Endothelial cell of umbilical vein (primary cell): ENCODE measurements at regions not wholly inside any gene's neighbourhood (a gene's known extent, or its start where the extent isn't known, plus 50 kb on each side); places are given as distances from the start of the nearest gene placed in this dataset.
"Not testable (repeated sequence)": the region's sequence is repeated elsewhere in the genome, so short reads cannot be mapped to it uniquely, and the experiment has no call there.

Experiments used
- BruUV-seq: library from RNA; stranded (reverse); fragments of 400-500 nt; replicated peaks from 2 replicates; lab custom pipeline; 2021; lab: Mats Ljungman, UMichigan
- CTCF ChIA-PET: fragments of 300-600, 350-600 bp; sonication (Branson Sonifier 250); formaldehyde crosslinking; loops from one replicate; lab custom pipeline; 2021; ENCODE audit warnings: antibody characterized with exemption, inconsistent platforms; lab: Charles Lee
- POLR2A ChIA-PET: fragments of 300-600, 350-600 bp; sonication (Branson Sonifier 250); formaldehyde crosslinking; loops from one replicate; lab custom pipeline; 2021; ENCODE audit warnings: antibody characterized with exemption, inconsistent platforms; lab: Charles Lee
- DNase-seq: peaks from one replicate; pipeline ENCODE4 v3.0.0-alpha.2; 2011; ENCODE audit warnings: low read depth, low spot score
- FAIRE-seq: peaks from 2 replicates; lab custom pipeline; 2011; peaks lifted over from hg19 to GRCh38; lab: Jason Lieb, UNC
- H2AFZ ChIP-seq: 2 replicates; pipeline ENCODE4 v1.6.0; 2012; ENCODE audit warnings: low read depth, low read length, control low read depth, inconsistent platforms
- H3K27ac ChIP-seq: 2 replicates; pipeline ENCODE4 v1.5.1; 2011; ENCODE audit warnings: low read depth, mild to moderate bottlenecking, control low read depth, low read length, moderate library complexity; ENCODE audit not compliant: insufficient read depth
- H3K27me3 ChIP-seq, 2 experiments: 2 replicates each; pipeline versions ENCODE4 v1.6.0 to v1.6.1; 2011; ENCODE audit warnings: low read length in 2 of 2, mixed read lengths in 1 of 2; ENCODE audit not compliant: control insufficient read depth in 2 of 2, insufficient read depth in 2 of 2
- H3K36me3 ChIP-seq, 2 experiments: 2 replicates in 1 of 2; 3 replicates in 1 of 2; pipeline ENCODE4 v1.5.1; 2011; ENCODE audit warnings: low read length in 2 of 2, mild to moderate bottlenecking in 1 of 2, moderate library complexity in 1 of 2; ENCODE audit not compliant: control insufficient read depth in 2 of 2, insufficient read depth in 2 of 2; ENCODE audit errors: extremely low read depth in 1 of 2
- H3K4me1 ChIP-seq: 3 replicates; pipeline ENCODE4 v1.5.1; 2011; ENCODE audit warnings: mild to moderate bottlenecking, low read length; ENCODE audit not compliant: control insufficient read depth, insufficient read depth; ENCODE audit errors: extremely low read depth
- H3K4me2 ChIP-seq: 2 replicates; pipeline ENCODE4 v1.6.1; 2011; ENCODE audit warnings: low read length, control low read depth, mixed read lengths; ENCODE audit not compliant: insufficient read depth
- H3K4me3 ChIP-seq, 3 experiments: fragments of 200-600 bp in 1 of 3; sonication (generic), shearing (Covaris generic) in 1 of 3; replicated peaks in 1 of 3; 2 replicates each; pipeline ENCODE4 v1.5.1; 2011 to 2016; ENCODE audit warnings: control low read depth in 3 of 3, low read length in 3 of 3, mild to moderate bottlenecking in 2 of 3, inconsistent platforms in 1 of 3, low read depth in 1 of 3, moderate library complexity in 1 of 3; ENCODE audit not compliant: insufficient read depth in 1 of 3
- H3K79me2 ChIP-seq: 2 replicates; pipeline ENCODE4 v1.6.0; 2012; ENCODE audit warnings: low read length, inconsistent platforms; ENCODE audit not compliant: control insufficient read depth, insufficient read depth
- H3K9ac ChIP-seq: replicated peaks from 2 replicates; pipeline ENCODE3; 2011; ENCODE audit warnings: low read length, control low read depth; ENCODE audit not compliant: insufficient read depth; ENCODE audit errors: extremely low read depth
- H3K9me1 ChIP-seq: replicated peaks from 3 replicates; pipeline ENCODE4 v1.6.0; 2011; ENCODE audit warnings: mild to moderate bottlenecking, low read length; ENCODE audit not compliant: control insufficient read depth, insufficient read depth; ENCODE audit errors: extremely low read depth
- H3K9me3 ChIP-seq: replicated peaks from 2 replicates; pipeline ENCODE4 v1.5.1; 2012; ENCODE audit warnings: low read length, inconsistent platforms; ENCODE audit not compliant: control insufficient read depth, insufficient read depth
- H4K20me1 ChIP-seq: replicated peaks from 2 replicates; pipeline ENCODE3; 2011; ENCODE audit warnings: mild to moderate bottlenecking, low read length; ENCODE audit not compliant: control insufficient read depth, insufficient read depth; ENCODE audit errors: extremely low read depth
- FOS ChIP-seq: IDR thresholded peaks from 2 replicates; pipeline ENCODE4 v1.6.1; 2011; ENCODE audit warnings: mild to moderate bottlenecking, low read length, moderate library complexity, borderline replicate concordance; ENCODE audit not compliant: insufficient read depth
- JUN ChIP-seq: IDR thresholded peaks from 2 replicates; pipeline ENCODE4 v1.6.1; 2011; ENCODE audit warnings: borderline replicate concordance, low read depth; ENCODE audit not compliant: insufficient read length, insufficient read depth
- dilution Hi-C: fragments of 300-500 bp; cut with MboI; formaldehyde crosslinking; loops from one replicate; pipeline ENCODE4 v1.15.0; 2019; ENCODE audit warnings: low sequenced_read_pairs; ENCODE audit not compliant: extremely low pct_ligation_motif_present
- intact Hi-C: fragments of 100-400 bp; cut with micrococcal nuclease; formaldehyde crosslinking; loops from one replicate; pipeline ENCODE4 v1.10.0; 2022

DNA sequence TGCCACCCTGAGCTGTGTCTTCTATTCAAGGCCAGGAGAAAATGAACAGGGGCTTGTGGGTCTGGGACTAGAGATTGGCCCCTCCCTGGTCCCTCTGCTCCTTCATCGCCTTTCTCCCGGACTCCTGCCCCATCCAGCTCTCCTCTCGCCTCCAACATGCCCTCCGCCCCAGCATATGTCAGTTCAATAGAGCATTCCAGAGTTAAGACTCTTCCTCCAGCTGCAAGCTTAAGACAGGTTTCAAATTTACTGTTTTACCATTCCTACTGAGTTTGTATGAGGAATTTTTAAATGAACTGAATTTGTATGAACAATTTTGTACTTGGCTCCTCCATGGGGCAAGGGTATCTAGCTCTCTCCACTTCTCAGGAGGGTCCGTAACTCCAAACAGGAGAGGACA lies 195.6 kb downstream of the TBC1D2B start:
- Histone ChIP-seq H3K9me1 (no peaks in the 10 kb centered on the region), H3K4me2 (no peak overlapping the region), H3K9ac (no peak overlapping the region), H3K27me3 (no peaks in the 10 kb centered on the region), H3K4me3 (no peak overlapping the region), H3K36me3 (no peaks in the 10 kb centered on the region), H3K27ac (no peak overlapping the region), H3K9me3 (no peaks in the 10 kb centered on the region), H4K20me1 (no peaks in the 10 kb centered on the region), H2AFZ (no peak overlapping the region), H3K4me1 (no peaks in the 10 kb centered on the region), H3K79me2 (no peaks in the 10 kb centered on the region)
- no peak for TF ChIP-seq JUN
- TF ChIP-seq FOS, result no peak
- FAIRE-seq, result no peak
- CTCF ChIA-PET, result interaction anchor here (1.1 kb wide), 1 partner anchor 12 kb away, joined by 5 read pairs; no protein-coding TSS in a partner anchor
- DNase-seq, result no peak
- intact Hi-C loops (no loop called here), dilution Hi-C loops (no loop called here)
- POLR2A ChIA-PET, result no interaction called here
- BruUV-seq, result no TSS peak

DNA sequence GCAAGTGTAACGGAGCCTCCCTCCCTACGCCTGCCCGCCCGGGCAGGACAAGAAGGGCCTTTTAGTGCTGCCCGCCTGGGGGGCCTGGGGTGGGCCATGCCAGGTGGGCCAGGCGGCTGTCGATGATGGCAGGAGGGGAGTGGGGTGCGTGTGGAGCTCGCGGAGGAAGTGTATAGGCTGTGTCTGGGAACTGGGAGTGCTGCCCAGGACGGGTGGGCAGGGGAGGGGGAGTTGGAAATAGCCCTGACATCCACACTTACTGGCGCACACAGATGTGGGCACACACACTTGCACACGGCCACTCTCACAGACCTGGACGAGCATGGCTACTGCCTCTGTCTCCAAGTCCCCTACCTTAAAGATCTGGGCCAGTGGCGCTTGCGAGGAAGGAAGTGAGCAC lies 196.0 kb downstream of the TBC1D2B start:
- not testable (repeated sequence) for H3K9ac ChIP-seq, BruUV-seq

DNA sequence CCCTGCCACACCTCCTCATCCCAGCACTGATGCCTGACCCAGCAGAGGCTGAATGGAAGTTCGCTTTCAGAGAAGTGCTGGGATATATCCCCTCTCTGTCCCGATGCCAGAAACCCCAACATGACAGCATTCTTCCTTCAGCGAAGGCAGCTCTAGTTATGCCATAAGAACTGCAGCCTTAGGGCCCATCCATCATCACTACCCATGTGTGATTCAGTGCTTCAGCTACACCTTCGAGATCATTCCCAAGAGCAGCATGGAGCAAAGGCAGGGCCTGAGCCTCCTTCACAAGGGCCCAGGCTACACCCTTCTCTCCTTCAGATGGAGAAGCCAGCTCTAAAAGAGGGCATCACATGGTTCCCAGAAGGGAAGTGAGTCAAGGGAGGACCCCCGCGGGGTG lies 198.0 kb downstream of the TBC1D2B start:
- H3K9ac ChIP-seq, H3K36me3 ChIP-seq, H3K4me2 ChIP-seq, H3K9me3 ChIP-seq, CTCF ChIA-PET, FAIRE-seq, dilution Hi-C loops, H3K4me3 ChIP-seq, H3K9me1 ChIP-seq, POLR2A ChIA-PET, H2AFZ ChIP-seq, H3K27ac ChIP-seq, H3K79me2 ChIP-seq, H3K27me3 ChIP-seq, DNase-seq, H3K4me1 ChIP-seq, BruUV-seq, H4K20me1 ChIP-seq: not testable (repeated sequence)
- intact Hi-C loops, result loop anchor here (10.0 kb wide), 1 partner anchor 215 kb away; no protein-coding TSS in a partner anchor

More for the DNA sequence above, 196.0 kb downstream of the TBC1D2B start:
- H3K4me3 ChIP-seq, H3K27me3 ChIP-seq, POLR2A ChIA-PET, dilution Hi-C loops, H3K4me1 ChIP-seq, H3K4me2 ChIP-seq, H3K9me1 ChIP-seq, H2AFZ ChIP-seq, H3K27ac ChIP-seq, intact Hi-C loops, FAIRE-seq, H4K20me1 ChIP-seq, H3K36me3 ChIP-seq, DNase-seq, H3K9me3 ChIP-seq, H3K79me2 ChIP-seq: not testable (repeated sequence)
- CTCF ChIA-PET, result interaction anchor here (1.1 kb wide), 1 partner anchor 11 kb away, joined by 5 read pairs; no protein-coding TSS in a partner anchor
